ENCODE measurements at regions not wholly inside any gene's neighbourhood (a gene's known extent, or its start where the extent isn't known, plus 50 kb on each side); places are given as distances from the start of the nearest gene placed in this dataset.
"Not testable (repeated sequence)": the region's sequence is repeated elsewhere in the genome, so short reads cannot be mapped to it uniquely, and the experiment has no call there.

DNA sequence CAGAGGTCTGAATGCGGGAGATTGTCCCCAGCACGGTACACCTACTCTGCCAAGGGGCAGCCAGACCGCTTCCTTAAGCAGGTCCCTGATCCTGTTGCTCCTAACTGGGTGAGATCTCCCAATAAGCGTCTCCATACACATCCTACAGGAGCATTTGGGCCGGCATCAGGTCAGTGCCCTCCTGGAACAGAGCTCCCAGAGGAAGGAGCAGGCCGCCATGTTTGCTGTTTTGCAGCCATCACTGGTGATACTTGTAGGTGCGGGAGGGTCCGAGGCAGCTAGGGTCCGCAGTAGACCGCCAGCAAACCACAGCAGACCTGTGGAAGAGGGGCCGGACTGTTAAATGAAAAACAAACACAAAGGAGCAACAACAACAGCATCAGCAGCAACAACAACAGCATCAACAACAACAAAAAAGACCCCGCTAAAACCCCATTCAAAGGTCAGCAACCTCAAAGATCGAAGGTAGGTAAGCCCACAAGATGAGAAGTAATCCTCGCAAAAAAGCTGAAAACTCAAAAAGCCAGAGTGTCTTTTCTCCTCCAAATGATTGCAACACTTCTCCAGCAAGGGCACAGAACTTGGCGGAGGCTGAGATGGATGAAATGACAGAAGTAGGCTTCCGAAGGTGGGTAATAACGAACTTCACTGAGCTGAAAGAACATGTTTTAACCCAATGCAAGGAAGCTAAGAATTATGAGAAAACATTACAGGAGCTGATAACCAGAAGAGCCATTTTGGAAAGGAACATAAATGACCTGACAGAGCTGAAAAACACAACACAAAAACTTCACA, 79.0 kb upstream of the CDH7 start:
- ATAC-seq (no peak), DNase-seq (no peak)
- intact Hi-C loops (cut with DNase I, micrococcal nuclease): no loop called here

DNA sequence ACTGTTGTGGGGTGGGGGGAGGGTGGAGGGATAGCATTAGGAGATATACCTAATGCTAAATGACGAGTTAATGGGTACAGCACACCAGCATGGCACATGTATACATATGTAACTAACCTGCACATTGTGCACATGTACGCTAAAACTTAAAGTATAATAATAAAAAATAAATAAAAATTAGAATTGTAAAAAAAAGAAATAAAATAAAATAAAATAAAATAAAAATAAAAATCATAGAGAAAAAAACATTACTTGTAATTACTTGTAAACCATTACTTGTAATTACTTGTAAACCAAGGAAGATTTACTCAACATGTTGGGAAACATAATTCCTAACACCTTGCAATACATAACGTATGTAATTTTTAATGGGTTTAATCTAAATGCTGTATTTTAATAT, 80.7 kb upstream of the CDH7 start:
- ATAC-seq; intact Hi-C loops (cut with DNase I, micrococcal nuclease); DNase-seq: not testable (repeated sequence)

DNA sequence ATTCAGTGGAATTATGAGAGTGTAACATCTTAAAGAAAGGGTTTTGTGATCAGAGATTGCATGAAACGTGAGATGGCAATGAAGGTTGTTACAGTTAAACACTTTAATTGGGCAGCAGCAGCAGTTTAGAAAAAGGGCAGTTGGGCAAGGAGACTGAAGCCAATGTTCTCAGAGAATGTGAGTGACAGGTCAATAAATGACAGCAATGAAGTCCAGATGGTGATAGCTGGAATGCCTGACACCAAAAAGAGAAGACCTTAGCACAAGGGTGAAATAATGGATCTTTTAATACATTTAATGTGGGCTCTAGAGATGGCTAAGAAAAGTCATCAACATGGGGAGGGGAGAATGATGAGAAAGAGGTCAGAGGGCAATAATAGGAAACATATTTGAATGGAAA, 89.4 kb upstream of the CDH7 start:
- no peak for DNase-seq
- ATAC-seq: no peak
- intact Hi-C loops (cut with DNase I, micrococcal nuclease): no loop called here

DNA sequence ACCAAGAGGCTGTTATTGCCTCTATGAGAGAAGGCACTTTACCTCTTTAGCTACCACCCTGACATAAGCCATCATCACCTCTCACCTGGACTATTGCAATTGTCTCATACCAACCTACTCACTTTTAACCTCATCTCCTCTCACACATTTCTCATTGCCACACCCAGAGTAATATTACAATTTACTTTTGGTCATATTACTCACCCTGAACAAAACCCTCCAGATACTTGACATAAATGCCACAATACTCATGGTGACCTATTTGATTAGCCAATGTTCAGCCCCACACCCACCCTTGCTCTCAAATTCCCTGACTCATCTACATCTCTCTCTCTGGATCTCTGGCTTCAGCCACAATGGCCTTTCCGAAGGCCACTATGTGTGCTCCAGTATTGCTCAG, 90.9 kb upstream of the CDH7 start:
- intact Hi-C loops (cut with DNase I, micrococcal nuclease): no loop called here
- ATAC-seq: no peak
- DNase-seq: no peak

DNA sequence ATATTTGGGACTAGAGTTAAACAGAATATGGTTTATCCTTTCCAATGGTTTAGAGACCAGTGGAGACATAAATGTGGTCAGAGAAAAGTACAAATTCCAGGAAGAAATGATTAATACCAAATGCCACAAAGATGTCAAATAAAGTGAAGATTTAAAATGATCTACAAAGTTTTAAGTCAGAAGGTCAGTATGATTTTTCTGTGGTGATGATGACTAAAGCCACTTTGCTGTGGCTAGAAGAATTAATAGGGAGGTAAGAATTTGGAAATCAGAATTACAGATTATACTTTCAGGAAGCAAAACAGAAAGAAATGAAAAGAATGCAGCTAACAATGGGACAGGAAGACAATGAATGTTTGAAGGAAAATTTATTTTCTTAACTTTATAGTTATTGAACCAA, 91.5 kb upstream of the CDH7 start:
- intact Hi-C loops (cut with DNase I, micrococcal nuclease): no loop called here
- DNase-seq: no peak
- no peak for ATAC-seq

DNA sequence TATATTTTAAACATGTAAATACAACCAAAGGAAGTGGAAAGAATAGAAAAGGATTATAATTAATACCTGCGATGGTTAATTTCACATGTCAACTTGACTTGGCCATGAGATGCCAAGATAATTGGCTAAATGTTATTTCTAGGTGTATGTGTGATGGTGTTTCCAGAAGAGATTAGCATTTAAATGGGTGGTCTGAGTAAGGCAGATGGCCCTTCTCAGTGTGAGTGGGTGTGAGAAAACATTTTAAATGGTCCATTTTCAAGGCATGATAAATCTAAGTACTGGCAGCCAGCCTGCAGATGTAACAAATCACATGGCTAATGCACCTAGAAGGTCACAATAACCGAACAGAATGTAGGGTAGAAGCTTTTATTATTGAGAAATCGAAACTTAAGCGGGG, 99.6 kb upstream of the CDH7 start:
- DNase-seq (no peak), ATAC-seq (no peak)
- intact Hi-C loops (cut with DNase I, micrococcal nuclease): no loop called here

DNA sequence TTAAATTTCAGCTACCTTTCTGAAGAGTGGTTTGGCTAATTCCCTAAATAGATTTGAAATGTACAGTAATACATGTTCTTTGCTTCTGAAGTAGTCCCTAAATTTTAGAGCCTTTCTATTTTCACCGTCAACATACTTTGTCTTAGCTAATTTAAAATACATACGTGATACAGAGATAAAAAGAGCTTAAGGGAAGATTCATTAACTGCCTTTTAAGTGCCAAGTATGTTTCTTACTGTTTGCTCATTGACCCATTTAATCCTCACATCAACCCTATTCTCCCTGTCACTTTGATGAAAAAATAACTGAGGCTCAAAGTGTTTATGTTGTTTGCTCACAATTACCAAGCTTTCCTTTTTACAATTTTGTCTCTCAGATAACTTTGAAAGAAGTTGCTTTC, 118.6 kb upstream of the CDH7 start:
- intact Hi-C loops (cut with DNase I, micrococcal nuclease): no loop called here
- DNase-seq (no peak), ATAC-seq (no peak)

DNA sequence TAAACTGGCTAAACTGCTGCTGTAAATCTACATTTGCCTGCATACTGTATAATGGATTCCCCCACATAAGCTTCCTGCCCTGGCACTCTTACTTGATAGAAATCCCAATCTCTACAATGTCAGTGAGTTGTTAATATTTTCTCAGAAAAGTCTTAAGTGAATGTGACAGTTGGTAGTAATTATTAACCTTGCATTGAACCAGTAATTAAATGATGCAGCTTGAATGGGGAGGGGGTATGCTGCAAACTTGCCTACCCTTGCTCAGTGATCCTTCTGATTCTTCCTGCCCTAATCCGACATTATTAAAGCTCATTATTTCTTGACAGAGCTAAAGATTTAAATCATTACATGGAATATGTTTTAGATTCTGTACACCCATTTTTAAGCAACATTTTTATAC, 119.0 kb upstream of the CDH7 start:
- intact Hi-C loops (cut with DNase I, micrococcal nuclease): no loop called here
- ATAC-seq: no peak

DNA sequence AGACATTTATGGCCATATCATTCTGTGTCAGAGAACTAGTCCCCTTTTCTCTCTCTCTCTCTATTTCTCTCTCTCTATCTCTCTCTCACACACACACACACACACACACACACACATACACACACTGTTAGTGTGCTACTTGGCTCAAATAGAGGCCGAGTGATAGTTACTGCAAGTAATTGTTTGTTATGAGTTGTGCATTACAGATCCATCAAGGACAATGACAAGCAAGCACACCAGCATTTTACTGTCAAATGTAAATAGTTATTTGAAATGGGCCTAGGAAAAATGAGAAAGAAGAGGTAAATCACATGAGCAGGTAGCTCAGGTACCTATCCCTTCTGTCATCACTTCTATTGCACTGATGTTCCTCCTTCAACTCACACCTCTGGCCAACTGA, 122.4 kb upstream of the CDH7 start:
- no peak for DNase-seq
- intact Hi-C loops (cut with DNase I, micrococcal nuclease): no loop called here
- no peak for ATAC-seq

More for the DNA sequence above, 119.0 kb upstream of the CDH7 start:
- DNase-seq: no peak

DNA sequence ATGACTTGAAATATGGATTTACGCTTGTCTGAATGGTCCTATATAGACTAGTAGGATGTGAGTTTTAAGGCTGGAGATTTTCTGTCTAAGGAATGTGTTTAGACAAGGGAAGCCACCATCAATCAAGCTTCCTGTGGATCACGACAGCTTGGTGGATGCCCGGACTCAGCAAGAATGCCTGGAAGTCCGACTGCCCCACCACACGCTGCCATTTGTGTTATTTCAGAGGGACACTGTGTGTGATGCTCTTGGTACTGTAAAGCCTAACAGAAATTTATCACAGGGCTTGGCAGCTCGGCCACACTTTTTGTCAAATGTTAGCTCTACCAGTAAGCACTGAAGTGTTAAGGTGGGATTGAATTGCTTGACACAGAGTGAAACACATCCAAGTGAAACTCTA, 127.1 kb upstream of the CDH7 start:
- intact Hi-C loops (cut with DNase I, micrococcal nuclease): no loop called here
- DNase-seq (no peak), ATAC-seq (no peak)

DNA sequence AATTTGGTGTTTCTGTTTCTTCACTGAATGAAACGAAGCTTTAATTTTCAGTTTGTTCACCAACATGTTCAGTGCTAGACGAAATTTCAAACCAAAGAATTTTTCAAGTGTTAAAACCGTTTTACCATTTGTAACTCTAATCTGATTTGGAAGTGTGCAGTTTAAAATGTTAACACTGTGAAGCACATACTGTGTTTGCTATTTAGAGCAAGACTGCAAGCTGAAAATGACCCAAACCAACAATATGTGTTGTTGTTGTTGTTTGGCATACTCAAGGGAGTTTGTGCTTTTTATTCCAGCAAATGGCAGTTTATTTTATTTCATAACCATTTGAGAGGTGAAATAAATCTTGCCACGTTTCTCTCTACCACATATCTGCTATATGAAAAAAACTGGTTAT, 128.4 kb upstream of the CDH7 start:
- no peak for ATAC-seq
- DNase-seq: no peak
- intact Hi-C loops (cut with DNase I, micrococcal nuclease): no loop called here

DNA sequence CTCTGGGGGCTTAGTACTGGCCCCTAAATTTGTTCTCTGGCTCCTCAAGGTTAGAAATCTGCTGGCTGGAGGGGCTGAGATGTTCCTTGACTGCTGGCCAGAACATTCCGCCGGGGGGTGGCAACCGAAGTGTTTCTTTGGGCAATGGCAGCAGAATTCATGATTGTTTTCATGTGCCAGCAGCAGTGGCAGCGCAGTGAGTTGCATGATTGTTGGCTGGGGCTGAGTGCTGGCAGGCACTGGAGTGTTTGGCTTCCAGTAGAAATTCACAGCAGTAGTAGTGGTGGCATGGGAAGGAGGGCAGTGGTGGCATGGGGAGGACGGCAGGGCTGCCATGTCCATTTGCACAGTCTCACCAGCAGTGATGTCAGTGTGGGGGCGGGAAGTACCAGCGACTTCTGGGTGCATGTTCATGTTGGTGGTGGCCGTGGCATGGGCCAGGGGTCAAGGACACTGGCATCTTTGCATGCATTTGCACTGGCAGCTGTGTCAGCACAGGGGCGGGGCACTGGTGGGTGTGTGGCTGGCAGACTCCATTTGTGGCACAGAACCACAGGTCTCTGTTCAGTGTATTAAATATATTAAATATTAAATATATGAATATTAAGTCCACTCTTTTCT, 130.6 kb upstream of the CDH7 start:
- intact Hi-C loops (cut with DNase I, micrococcal nuclease): no loop called here
- DNase-seq (no peak), ATAC-seq (no peak)

DNA sequence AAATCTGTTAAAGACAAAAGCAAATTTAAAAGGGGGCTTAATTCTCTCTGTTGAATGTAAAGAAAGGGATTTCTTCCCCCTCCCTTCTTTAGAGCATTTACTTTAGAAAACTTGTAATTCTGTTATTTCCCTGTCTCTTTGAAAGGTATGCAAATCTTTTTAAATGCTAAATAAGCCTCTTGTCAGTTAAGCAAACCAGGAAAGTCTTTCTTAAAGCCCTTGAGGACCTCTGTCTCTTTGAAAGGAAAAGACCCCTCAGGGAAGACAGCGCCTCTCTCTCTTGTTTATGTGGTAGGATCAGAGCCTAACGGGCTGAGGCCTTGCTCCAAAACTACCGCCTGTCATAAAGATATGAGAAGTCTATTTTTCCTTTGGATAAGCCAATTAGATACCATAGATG, 139.9 kb upstream of the CDH7 start:
- no peak for ATAC-seq
- intact Hi-C loops (cut with DNase I, micrococcal nuclease): no loop called here
- no peak for DNase-seq

DNA sequence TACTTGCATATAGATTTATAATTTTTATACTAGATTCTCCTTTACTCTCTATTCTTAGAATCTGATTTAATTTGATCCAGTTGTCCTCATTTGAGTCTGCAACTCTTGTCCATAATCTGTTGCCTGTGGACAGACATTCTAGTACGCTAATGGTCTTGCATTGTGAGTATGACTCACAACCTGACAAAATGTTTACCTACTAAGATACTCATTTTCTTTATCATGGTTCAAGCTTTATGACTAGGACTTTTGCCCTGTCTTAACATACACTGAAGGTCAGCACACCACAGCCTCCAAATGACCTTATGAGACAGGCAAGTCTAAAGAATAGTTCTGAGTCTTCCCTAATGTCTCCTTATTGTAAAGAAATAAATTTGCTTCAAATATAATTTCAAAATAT, 142.3 kb upstream of the CDH7 start:
- ATAC-seq (no peak), DNase-seq (no peak)
- intact Hi-C loops (cut with DNase I, micrococcal nuclease): no loop called here

DNA sequence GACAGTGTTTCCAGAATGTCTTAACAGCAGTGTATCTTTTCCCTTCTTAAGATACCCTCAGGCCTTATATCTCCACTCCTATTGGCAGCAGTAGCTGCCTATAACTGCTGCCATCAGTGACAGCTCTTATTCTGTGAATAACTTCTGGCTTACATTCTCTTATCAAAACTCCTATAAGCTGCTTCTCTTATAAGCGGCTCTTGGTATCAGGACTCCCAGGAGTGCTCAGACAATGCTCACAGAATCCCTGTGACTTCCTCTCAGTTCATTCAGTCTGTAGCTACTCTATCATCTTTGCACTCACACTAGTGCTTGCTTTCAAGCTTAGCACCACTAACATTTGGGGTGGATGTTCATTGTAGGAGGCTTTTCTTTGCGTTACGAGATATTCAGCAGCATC, 143.7 kb upstream of the CDH7 start:
- intact Hi-C loops (cut with DNase I, micrococcal nuclease): no loop called here
- ATAC-seq (no peak), DNase-seq (no peak)

DNA sequence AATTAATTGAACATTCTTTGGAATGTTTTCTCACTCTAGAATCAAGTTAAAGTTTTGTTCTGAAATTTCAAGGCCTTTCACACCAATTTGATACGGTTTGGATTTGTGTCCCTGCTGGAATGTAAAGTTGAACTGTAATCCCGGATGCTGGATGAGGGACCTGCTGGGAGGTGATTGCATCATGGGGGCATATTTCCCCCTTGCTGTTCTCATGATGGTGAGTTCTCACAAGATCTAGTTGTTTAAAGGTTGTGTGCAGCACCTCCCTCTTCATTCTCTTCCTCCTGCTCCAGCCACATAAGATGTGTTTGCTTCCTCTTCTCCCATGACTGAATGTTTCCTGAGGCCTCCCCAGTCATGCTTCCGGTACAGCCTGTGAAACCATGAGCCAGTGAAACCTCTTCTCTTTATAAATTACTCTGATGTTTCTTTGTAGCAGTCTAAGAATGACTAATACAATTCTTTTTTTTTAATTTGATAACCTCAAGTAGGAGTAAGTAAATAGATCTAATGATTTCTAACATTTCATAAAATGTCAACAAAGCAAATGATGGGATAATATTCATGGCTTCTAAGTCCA, 144.2 kb upstream of the CDH7 start:
- intact Hi-C loops (cut with DNase I, micrococcal nuclease): no loop called here
- ATAC-seq (no peak), DNase-seq (no peak)

DNA sequence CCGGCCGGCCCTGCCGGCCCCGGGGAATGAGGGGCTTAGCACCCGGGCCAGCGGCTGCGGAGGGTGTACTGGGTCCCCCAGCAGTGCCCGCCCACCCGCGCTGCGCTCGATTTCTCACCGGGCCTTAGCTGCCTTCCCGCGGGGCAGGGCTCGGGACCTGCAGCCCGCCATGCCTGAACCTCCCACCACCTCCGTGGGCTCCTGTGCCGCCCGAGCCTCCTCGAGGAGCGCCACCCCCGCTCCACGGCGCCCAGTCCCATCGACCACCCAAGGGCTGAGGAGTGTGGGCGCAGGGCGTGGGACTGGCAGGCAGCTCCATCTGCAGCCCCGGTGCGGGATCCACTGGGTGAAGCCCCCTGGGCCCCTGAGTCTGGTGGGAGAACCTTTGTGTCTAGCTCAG, 145.5 kb upstream of the CDH7 start:
- intact Hi-C loops (cut with DNase I, micrococcal nuclease); DNase-seq; ATAC-seq: not testable (repeated sequence)

DNA sequence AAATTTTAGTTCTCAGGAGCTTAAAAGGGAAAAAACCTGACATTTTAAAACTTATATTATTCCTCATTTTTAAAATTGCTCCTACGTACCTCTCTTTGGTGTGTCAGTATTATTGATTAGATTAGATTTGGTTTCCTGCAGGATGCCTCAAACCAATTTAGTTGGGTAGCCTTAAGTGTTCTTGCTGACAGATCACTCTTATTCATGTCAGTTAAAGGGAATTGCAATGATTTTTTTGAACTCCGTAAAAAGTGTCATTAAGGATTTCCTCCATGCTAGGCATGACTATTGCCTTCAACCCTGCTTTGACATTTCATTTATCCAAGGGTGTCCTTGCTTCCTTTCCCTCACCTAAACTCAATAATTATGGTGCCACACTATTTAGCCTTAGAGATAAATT, 149.0 kb upstream of the CDH7 start:
- intact Hi-C loops (cut with DNase I, micrococcal nuclease): no loop called here
- ATAC-seq: no peak
- no peak for DNase-seq

DNA sequence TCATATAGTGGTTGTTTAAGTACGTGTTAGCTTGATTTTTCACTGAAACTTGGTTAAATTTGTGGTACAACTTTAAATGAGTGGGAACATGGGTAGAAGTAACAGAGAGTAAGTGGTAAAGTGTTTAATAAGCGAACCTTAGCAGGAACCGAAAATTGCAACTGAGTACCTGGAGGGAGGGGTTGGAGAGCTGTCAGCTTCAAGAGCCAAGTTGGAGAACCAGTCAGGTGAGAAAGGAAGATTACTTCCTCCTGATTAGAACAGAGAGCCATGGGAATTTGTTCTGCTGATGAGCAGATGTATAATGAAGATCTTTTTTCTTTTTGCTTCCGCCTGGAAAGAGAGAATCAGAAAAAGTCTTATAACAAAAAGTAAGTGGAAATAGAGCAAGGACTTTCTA, 158.4 kb upstream of the CDH7 start:
- DNase-seq (no peak), ATAC-seq (no peak)
- intact Hi-C loops (cut with DNase I, micrococcal nuclease): no loop called here

DNA sequence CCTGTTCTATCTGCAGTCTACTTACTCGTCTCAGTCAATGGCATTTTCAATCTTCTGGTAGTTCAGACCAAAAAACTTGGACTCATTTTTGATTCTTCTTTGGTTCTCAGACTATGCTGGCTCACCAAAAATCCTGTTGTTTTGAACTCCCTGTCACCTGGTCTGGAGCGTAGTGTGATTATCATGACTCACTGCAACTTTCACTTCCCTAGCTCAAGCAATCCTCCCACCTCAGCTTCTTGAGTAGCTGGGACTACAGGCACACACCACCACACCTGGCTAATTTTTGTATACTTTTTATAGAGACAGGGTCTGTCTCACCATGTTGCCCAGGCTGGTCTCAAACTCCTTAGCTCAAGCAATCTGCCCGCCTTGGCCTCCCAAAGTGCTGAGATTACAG, 163.3 kb upstream of the CDH7 start:
- intact Hi-C loops (cut with DNase I, micrococcal nuclease): no loop called here
- no peak for DNase-seq
- no peak for ATAC-seq

DNA sequence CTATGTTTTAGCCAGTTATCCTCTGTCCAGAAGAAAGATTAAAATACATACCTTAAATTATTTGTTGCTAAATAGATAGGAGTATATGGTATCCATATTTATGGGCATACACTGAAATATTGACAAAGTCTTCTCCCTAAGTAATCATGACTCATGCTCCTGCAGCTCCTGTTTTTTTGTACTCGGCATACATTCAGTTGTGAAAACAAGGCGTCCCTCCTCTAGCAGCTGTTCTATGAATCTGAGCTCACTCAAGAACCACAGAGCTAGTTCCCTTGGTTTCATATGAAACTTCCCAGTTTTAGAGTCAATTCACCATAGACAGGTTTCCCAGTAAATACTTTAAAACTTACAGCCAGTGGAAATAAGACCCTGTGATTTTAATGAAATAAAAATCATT, 168.7 kb upstream of the CDH7 start:
- intact Hi-C loops (cut with DNase I, micrococcal nuclease); DNase-seq; ATAC-seq: not testable (repeated sequence)
